Upper lobe of left lung (tissue), 6 donors: ENCODE measurements at regions not wholly inside any gene's neighbourhood (a gene's known extent, or its start where the extent isn't known, plus 50 kb on each side); places are given as distances from the start of the nearest gene placed in this dataset.

Experiments used
- ATAC-seq, 2 donors: fragments of 200-7000 bp; cut with Tn5 transposase; one replicate each; pipeline ENCODE4 v1.9.1; 2022; ENCODE audit warnings: mild to moderate bottlenecking in 2 of 2, moderate library complexity in 2 of 2; ENCODE audit not compliant: low FRiP score in 2 of 2
- DNase-seq, 2 donors: peaks; one replicate each; pipeline ENCODE4 v3.0.0-alpha.2; 2019 to 2020
- H3K27ac ChIP-seq, 4 donors: fragments of 200-600 bp; sonication (generic); one replicate each; pipeline ENCODE4 v1.5.1; 2016 to 2019
- H3K27me3 ChIP-seq, 4 donors: fragments of 200-600 bp; sonication (generic); one replicate each; pipeline ENCODE4 v1.5.1; 2017 to 2019
- H3K36me3 ChIP-seq, 4 donors: fragments of 200-600 bp; sonication (generic); one replicate each; pipeline ENCODE4 v1.5.1; 2016 to 2019
- H3K4me1 ChIP-seq, 4 donors: fragments of 200-600 bp; sonication (generic); one replicate each; pipeline ENCODE4 v1.5.1; 2018 to 2019
- H3K4me3 ChIP-seq, 4 donors: fragments of 200-600 bp; sonication (generic); one replicate each; pipeline ENCODE4 v1.5.1; 2017 to 2019; ENCODE audit warnings: mild to moderate bottlenecking in 2 of 4, moderate library complexity in 1 of 4
- H3K9me3 ChIP-seq, 4 donors: fragments of 200-600 bp; sonication (generic); one replicate each; pipeline ENCODE4 v1.5.1; 2018 to 2019
- EP300 ChIP-seq, 4 donors: sonication (generic); formaldehyde crosslinking; IDR thresholded peaks; one replicate each; pipeline ENCODE4 v1.5.1; 2017; ENCODE audit warnings: antibody characterized with exemption in 4 of 4, control low read depth in 2 of 4
- POLR2A ChIP-seq, 4 donors: fragments of 450-650 bp; IDR thresholded peaks; one replicate each; pipeline ENCODE4 v1.5.1; 2016 to 2017; ENCODE audit warnings: antibody characterized with exemption in 4 of 4, mild to moderate bottlenecking in 2 of 4
- POLR2AphosphoS5 ChIP-seq, 2 donors: sonication (generic); formaldehyde crosslinking; IDR thresholded peaks; one replicate each; pipeline ENCODE4 v1.5.1; 2017; ENCODE audit warnings: antibody characterized with exemption in 2 of 2
- WGBS, 2 donors: methylation state at CpG; one replicate each; pipeline ENCODE4 v1.1.5; 2017 to 2018; 5-methylcytosine and 5-hydroxymethylcytosine counted together
- TF ChIP-seq, protein P1 (sequence below), 6 experiments: fragments of 450-650 bp in 4 of 6; fragments of 200-600 bp in 2 of 6; sonication (generic) in 2 of 6; IDR thresholded peaks; one replicate each; pipeline ENCODE4 v1.5.1; 2016 to 2019; ENCODE audit warnings: antibody characterized with exemption in 6 of 6
- donor health status: DM: no; HTN: no; CAD: no; lungs with moderate emphysema.
- donor health status: DM: no; HTN: yes; CAD: no; lungs with severe emphysema.

DNA sequence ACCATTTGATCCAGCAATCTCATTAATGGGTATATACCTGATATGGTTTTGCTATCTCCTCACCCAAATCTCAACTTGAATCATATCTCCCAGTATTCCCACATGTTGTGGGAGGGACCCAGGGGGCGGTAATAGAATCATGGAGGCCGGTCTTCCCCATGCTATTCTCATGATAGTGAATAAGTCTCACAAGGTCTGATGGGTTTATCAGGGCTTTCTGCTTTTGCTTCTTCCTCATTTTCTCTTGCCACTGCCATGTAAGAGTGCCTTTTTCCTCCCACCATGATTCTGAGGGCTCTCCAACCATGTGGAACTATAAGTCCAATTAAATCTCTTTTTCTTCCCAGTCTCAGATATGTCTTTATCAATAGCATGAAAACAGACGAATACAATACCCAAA, 74.5 kb upstream of the APC start:
- no peak for ATAC-seq
- no peaks in the 10 kb centered on the region for H3K36me3 ChIP-seq
- TF ChIP-seq, protein P1, sequence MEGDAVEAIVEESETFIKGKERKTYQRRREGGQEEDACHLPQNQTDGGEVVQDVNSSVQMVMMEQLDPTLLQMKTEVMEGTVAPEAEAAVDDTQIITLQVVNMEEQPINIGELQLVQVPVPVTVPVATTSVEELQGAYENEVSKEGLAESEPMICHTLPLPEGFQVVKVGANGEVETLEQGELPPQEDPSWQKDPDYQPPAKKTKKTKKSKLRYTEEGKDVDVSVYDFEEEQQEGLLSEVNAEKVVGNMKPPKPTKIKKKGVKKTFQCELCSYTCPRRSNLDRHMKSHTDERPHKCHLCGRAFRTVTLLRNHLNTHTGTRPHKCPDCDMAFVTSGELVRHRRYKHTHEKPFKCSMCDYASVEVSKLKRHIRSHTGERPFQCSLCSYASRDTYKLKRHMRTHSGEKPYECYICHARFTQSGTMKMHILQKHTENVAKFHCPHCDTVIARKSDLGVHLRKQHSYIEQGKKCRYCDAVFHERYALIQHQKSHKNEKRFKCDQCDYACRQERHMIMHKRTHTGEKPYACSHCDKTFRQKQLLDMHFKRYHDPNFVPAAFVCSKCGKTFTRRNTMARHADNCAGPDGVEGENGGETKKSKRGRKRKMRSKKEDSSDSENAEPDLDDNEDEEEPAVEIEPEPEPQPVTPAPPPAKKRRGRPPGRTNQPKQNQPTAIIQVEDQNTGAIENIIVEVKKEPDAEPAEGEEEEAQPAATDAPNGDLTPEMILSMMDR (IDR thresholded peaks at IDR 0.05) = no peak
- no peak for TF ChIP-seq POLR2A (IDR thresholded peaks at IDR 0.05)
- TF ChIP-seq EP300 (IDR thresholded peaks at IDR 0.05) = no peak
- TF ChIP-seq POLR2AphosphoS5 (IDR thresholded peaks at IDR 0.05) = no peak
- no peak for DNase-seq
- H3K27me3 ChIP-seq = no peaks in the 10 kb centered on the region
- no peaks in the 10 kb centered on the region for H3K4me1 ChIP-seq
- no peak overlapping the region for H3K4me3 ChIP-seq
- no peaks in the 10 kb centered on the region for H3K9me3 ChIP-seq
- 90 to 93% methylated on average over 3 of the region's 3 CpGs for WGBS, 2 donors
- no peak overlapping the region for H3K27ac ChIP-seq

DNA sequence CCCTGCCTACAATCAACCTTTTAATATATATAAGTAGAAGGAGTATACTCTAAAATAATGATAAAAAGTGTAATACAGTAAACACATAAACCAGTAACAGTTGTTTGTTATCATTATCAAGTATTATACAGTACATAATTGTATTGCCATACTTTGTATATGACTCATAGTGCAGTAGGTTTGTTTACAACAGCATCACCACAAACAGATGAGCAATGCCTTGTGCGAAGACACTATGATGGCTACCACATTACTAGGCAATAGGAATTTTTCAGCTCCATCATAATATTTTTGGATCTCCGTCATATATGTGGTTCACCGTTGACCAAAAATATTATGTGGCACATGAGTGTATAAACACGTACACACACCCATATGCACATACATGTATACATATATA, 69.7 kb upstream of the APC start:
- ATAC-seq = no peak
- no peaks in the 10 kb centered on the region for H3K27me3 ChIP-seq
- no peaks in the 10 kb centered on the region for H3K36me3 ChIP-seq
- H3K27ac ChIP-seq = no peak overlapping the region
- no peaks in the 10 kb centered on the region for H3K9me3 ChIP-seq
- TF ChIP-seq POLR2AphosphoS5 (IDR thresholded peaks at IDR 0.05) = no peak
- TF ChIP-seq EP300 (IDR thresholded peaks at IDR 0.05) = no peak
- no peak for TF ChIP-seq POLR2A (IDR thresholded peaks at IDR 0.05)
- TF ChIP-seq, protein P1 (IDR thresholded peaks at IDR 0.05) = no peak
- 96% methylated on average over 4 of the region's 4 CpGs for WGBS, 2 donors
- no peak overlapping the region for H3K4me3 ChIP-seq
- H3K4me1 ChIP-seq = no peaks in the 10 kb centered on the region
- DNase-seq = no peak

DNA sequence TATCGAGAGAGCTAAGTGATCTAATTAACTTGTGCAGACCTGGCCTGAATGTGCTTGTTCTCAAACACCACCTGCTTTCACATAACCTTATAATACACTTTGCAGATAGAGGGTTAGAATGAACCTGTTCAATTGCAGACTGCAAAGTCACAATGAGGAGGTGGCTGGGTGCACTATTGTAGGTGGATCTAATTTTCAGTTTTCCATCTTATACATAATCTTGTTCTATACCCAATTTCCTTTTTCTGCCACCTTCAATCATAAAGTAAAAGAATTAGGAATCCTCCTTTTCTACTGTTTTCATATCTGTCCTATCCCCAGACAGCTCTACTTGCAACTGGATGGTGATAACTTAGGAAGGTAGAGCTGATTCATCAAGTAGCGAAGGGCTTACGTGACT, 68.8 kb upstream of the APC start:
- H3K4me3 ChIP-seq = no peak overlapping the region
- no peaks in the 10 kb centered on the region for H3K36me3 ChIP-seq
- TF ChIP-seq POLR2A (IDR thresholded peaks at IDR 0.05) (no peak), EP300 (IDR thresholded peaks at IDR 0.05) (no peak), POLR2AphosphoS5 (IDR thresholded peaks at IDR 0.05) (no peak)
- TF ChIP-seq, protein P1 (IDR thresholded peaks at IDR 0.05) = no peak
- no peak overlapping the region for H3K27ac ChIP-seq
- H3K9me3 ChIP-seq = no peaks in the 10 kb centered on the region
- DNase-seq = no peak
- H3K27me3 ChIP-seq = no peaks in the 10 kb centered on the region
- WGBS, 2 donors = 94 to 98% methylated on average over 3 of the region's 3 CpGs
- ATAC-seq = no peak
- H3K4me1 ChIP-seq = no peaks in the 10 kb centered on the region

- no peak for ATAC-seq
- Histone ChIP-seq H3K27ac (no peak overlapping the region), H3K4me3 (no peak overlapping the region), H3K36me3 (no peaks in the 10 kb centered on the region), H3K4me1 (no peaks in the 10 kb centered on the region), H3K27me3 (no peaks in the 10 kb centered on the region), H3K9me3 (no peaks in the 10 kb centered on the region)
- 82 to 84% methylated on average over 5 of the region's 5 CpGs for WGBS, 2 donors
- DNase-seq = no peak
- TF ChIP-seq POLR2AphosphoS5 (IDR thresholded peaks at IDR 0.05) (no peak), EP300 (IDR thresholded peaks at IDR 0.05) (no peak), POLR2A (IDR thresholded peaks at IDR 0.05) (no peak)
- TF ChIP-seq, protein P1 (IDR thresholded peaks at IDR 0.05) = no peak
Observed at GRCh38 chr5:112669328-112669963, 68.2 kb upstream of the APC start.

GRCh38 chr5:112671687-112672086, 66.0 kb upstream of the APC start:
- Histone ChIP-seq H3K27me3 (no peaks in the 10 kb centered on the region), H3K4me1 (no peaks in the 10 kb centered on the region), H3K9me3 (no peaks in the 10 kb centered on the region), H3K4me3 (no peak overlapping the region), H3K36me3 (no peaks in the 10 kb centered on the region), H3K27ac (no peak overlapping the region)
- ATAC-seq (no peak), DNase-seq (no peak)
- TF ChIP-seq, protein P1 (IDR thresholded peaks at IDR 0.05) = no peak
- no peak for TF ChIP-seq POLR2AphosphoS5 (IDR thresholded peaks at IDR 0.05)
- no peak for TF ChIP-seq POLR2A (IDR thresholded peaks at IDR 0.05)
- no peak for TF ChIP-seq EP300 (IDR thresholded peaks at IDR 0.05)
